SK-N-SH treated with all-trans-retinoic acid at 6 μM for 48 hours (cell line): ENCODE measurements at regions not wholly inside any gene's neighbourhood (a gene's known extent, or its start where the extent isn't known, plus 50 kb on each side); places are given as distances from the start of the nearest gene placed in this dataset.

Experiments
- BACH2 ChIP-seq: fragments of 250-450 bp; sonication (Bioruptor Pico); IDR thresholded peaks from 2 replicates; pipeline ENCODE4 v1.9.0; 2021; ENCODE audit warnings: mild to moderate bottlenecking, borderline replicate concordance
- ESRRG ChIP-seq: fragments of 250-450 bp; sonication (Bioruptor Pico); IDR thresholded peaks from 2 replicates; pipeline ENCODE4 v1.6.1; 2021; ENCODE audit warnings: mild to moderate bottlenecking
- GLIS3 ChIP-seq: fragments of 250-450 bp; sonication (Bioruptor Pico); IDR thresholded peaks from 2 replicates; pipeline ENCODE4 v1.5.0; 2020; ENCODE audit warnings: mild to moderate bottlenecking, moderate library complexity
- RARB ChIP-seq: fragments of 250-450 bp; sonication (Bioruptor Pico); IDR thresholded peaks from 2 replicates; pipeline ENCODE4 v1.8.0; 2021; ENCODE audit warnings: mild to moderate bottlenecking, moderate library complexity
- ZFP3 ChIP-seq: fragments of 250-450 bp; sonication (Bioruptor Pico); IDR thresholded peaks from 2 replicates; pipeline ENCODE4 v1.5.0; 2020; ENCODE audit warnings: mild to moderate bottlenecking, moderate library complexity
- ZFP30 ChIP-seq: fragments of 450-650 bp; formaldehyde crosslinking; IDR thresholded peaks from 2 replicates; pipeline ENCODE4 v1.5.0; 2022; ENCODE audit warnings: mild to moderate bottlenecking, moderate library complexity
- TF ChIP-seq, protein P1 (sequence below): fragments of 250-450 bp; sonication (Bioruptor Pico); IDR thresholded peaks from 2 replicates; pipeline ENCODE4 v1.8.0; 2020; ENCODE audit warnings: mild to moderate bottlenecking, moderate library complexity, borderline replicate concordance

DNA sequence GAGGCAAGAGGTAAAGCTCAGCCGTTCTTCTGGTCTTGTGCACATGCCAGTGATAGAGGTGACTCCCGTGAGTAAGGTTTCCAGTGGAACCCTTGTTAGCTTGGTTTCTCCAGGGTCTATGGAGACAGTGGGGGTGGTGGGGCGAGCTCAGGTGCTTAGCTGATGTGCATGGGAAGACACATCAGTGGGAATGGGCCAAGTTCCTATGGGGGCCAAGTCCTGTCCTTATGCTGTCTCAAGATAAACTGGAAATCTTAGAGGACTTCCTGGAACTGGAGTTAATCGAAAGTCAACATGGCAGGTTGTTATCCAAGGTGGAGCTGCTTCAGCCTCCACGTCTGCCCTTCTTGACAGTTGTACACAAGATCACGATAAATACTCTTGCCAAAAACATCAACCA, 130.1 kb upstream of the TMEM18 start:
- TF ChIP-seq BACH2 (CRISPR knock-in tag) (no peak), ZFP3 (CRISPR knock-in tag) (no peak), ZFP30 (CRISPR knock-in tag) (no peak), RARB (CRISPR knock-in tag) (no peak), ESRRG (CRISPR knock-in tag) (no peak), GLIS3 (no peak)
- TF ChIP-seq, protein P1, sequence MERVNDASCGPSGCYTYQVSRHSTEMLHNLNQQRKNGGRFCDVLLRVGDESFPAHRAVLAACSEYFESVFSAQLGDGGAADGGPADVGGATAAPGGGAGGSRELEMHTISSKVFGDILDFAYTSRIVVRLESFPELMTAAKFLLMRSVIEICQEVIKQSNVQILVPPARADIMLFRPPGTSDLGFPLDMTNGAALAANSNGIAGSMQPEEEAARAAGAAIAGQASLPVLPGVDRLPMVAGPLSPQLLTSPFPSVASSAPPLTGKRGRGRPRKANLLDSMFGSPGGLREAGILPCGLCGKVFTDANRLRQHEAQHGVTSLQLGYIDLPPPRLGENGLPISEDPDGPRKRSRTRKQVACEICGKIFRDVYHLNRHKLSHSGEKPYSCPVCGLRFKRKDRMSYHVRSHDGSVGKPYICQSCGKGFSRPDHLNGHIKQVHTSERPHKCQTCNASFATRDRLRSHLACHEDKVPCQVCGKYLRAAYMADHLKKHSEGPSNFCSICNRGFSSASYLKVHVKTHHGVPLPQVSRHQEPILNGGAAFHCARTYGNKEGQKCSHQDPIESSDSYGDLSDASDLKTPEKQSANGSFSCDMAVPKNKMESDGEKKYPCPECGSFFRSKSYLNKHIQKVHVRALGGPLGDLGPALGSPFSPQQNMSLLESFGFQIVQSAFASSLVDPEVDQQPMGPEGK (CRISPR knock-in tag): no peak
